ENCODE measurements at regions not wholly inside any gene's neighbourhood (a gene's known extent, or its start where the extent isn't known, plus 50 kb on each side); places are given as distances from the start of the nearest gene placed in this dataset.

GRCh38 chr10:10609379-10609955 lies 408.2 kb upstream of the CELF2 start:
- intact Hi-C loops (cut with DNase I) = no loop called here
- TF ChIP-seq CTCF (IDR thresholded peaks at IDR 0.05) = no peak
- WGBS, 3 donors = 93 to 96% (median 94%) methylated on average over 8 of the region's 8 CpGs

GRCh38 chr10:10610171-10610570 lies 407.5 kb upstream of the CELF2 start:
- Histone ChIP-seq H3K36me3 (no peaks in the 10 kb centered on the region), H3K9me3 (no peaks in the 10 kb centered on the region), H3K4me3 (no peak overlapping the region), H3K27ac (no peak overlapping the region), H3K27me3 (no peaks in the 10 kb centered on the region), H3K4me1 (ENCODE audit: insufficient read depth) (peaks cover 4% of the 10 kb centered on the region)
- TF ChIP-seq POLR2A (IDR thresholded peaks at IDR 0.05) (no peak), EP300 (IDR thresholded peaks at IDR 0.05) (no peak), CTCF (IDR thresholded peaks at IDR 0.05) (no peak)
- intact Hi-C loops (cut with DNase I) = no loop called here
- DNase-seq = no peak
- WGBS, 3 donors = 83 to 91% (median 83%) methylated on average over 1 of the region's 1 CpG

More at GRCh38 chr10:10609379-10609955, 408.2 kb upstream of the CELF2 start:
- H3K4me3 ChIP-seq = no peak overlapping the region
- peaks cover 5% of the 10 kb centered on the region for H3K4me1 ChIP-seq (ENCODE audit: insufficient read depth)
- H3K36me3 ChIP-seq = no peaks in the 10 kb centered on the region
- DNase-seq = no peak
- H3K27ac ChIP-seq = no peak overlapping the region
- H3K9me3 ChIP-seq = no peaks in the 10 kb centered on the region
- no peaks in the 10 kb centered on the region for H3K27me3 ChIP-seq

DNA sequence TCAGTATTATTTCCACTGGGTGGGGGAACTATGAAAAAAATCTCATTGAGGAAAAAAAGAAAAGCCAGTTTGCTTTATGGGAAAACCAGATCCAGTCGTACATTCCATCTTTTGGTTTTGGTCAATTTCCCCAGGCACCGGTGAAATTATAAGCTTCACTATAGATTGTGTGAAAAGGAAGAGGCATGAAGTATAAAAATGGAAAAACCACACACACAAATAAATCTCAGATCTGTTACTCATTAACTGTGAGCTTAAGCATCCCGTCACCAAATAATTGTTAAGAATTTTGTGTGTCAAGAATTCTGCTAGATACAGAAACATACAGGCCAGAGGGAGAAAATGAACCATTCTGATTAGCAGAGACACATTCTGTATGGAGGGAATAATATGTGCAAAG lies 405.5 kb upstream of the CELF2 start:
- Histone ChIP-seq H3K4me1 (ENCODE audit: insufficient read depth) (no peaks in the 10 kb centered on the region), H3K27ac (no peak overlapping the region), H3K36me3 (no peaks in the 10 kb centered on the region), H3K27me3 (no peaks in the 10 kb centered on the region), H3K9me3 (no peaks in the 10 kb centered on the region), H3K4me3 (no peak overlapping the region)
- intact Hi-C loops (cut with DNase I) = no loop called here
- 93 to 97% (median 94%) methylated on average over 3 of the region's 3 CpGs for WGBS, 3 donors
- TF ChIP-seq EP300 (IDR thresholded peaks at IDR 0.05) = no peak
- no peak for TF ChIP-seq CTCF (IDR thresholded peaks at IDR 0.05)
- TF ChIP-seq POLR2A (IDR thresholded peaks at IDR 0.05) = no peak
- no peak for DNase-seq

DNA sequence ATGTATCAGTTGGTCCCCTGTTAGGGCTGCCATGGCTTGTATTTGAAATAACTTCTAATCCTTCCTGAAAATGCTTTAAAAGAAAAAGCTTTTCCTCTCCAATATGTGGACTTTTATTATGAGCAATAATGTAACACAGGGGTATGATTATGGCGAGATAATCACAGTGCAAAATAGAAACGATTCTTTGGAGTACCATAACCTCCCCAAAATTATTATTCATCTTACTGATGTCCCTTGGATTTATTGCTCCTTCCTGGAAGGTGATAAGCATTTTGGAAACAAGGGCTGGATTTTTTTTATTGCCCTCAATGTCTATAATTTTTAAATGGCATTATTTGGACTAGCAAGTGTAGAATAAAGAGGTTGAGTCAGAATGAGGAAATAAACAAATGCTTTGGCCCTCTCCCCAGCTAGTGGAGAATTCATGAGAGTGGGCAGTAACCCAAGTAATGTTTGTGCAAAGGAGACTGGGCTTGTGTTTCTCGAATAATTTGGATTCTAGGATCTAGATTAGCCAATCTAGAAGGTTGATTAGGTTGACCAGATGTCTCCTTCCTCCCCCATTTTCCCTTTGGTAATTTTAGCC lies 403.9 kb upstream of the CELF2 start:
- H3K9me3 ChIP-seq = no peaks in the 10 kb centered on the region
- no peak overlapping the region for H3K27ac ChIP-seq
- H3K27me3 ChIP-seq = no peaks in the 10 kb centered on the region
- no peak for TF ChIP-seq EP300 (IDR thresholded peaks at IDR 0.05)
- no peak for TF ChIP-seq POLR2A (IDR thresholded peaks at IDR 0.05)
- WGBS, 3 donors = 29 to 36% (median 30%) methylated on average over 3 of the region's 3 CpGs
- H3K36me3 ChIP-seq = no peaks in the 10 kb centered on the region
- H3K4me1 ChIP-seq (ENCODE audit: insufficient read depth) = no peaks in the 10 kb centered on the region
- DNase-seq = no peak
- H3K4me3 ChIP-seq = no peak overlapping the region
- intact Hi-C loops (cut with DNase I) = no loop called here

DNA sequence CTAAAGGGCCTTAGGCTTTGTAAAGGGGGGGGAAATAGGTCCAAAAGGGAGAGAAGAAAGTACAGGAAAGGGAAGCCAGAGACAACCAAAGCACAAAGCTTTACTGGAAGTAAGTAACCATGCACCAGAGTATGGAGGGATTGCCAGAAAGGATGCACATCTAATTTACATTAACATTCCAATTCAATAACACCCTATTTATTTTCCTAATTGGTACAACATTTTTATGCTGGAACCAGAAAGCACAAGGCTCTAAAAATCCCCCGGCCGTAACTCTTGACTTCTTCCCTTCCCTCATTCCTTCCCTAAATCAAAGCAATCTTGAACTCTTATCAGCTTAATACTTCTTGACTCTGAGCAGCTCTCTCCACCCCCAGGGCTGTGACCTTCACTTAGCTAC lies 400.0 kb upstream of the CELF2 start:
- DNase-seq = no peak
- no peaks in the 10 kb centered on the region for H3K27me3 ChIP-seq
- H3K4me1 ChIP-seq (ENCODE audit: insufficient read depth) = no peaks in the 10 kb centered on the region
- no peaks in the 10 kb centered on the region for H3K9me3 ChIP-seq
- no peak overlapping the region for H3K4me3 ChIP-seq
- no peak overlapping the region for H3K27ac ChIP-seq
- WGBS, 3 donors = 89 to 94% (median 93%) methylated on average over 2 of the region's 2 CpGs
- intact Hi-C loops (cut with DNase I) = no loop called here
- H3K36me3 ChIP-seq = no peaks in the 10 kb centered on the region
- TF ChIP-seq CTCF (IDR thresholded peaks at IDR 0.05) (no peak), POLR2A (IDR thresholded peaks at IDR 0.05) (no peak), EP300 (IDR thresholded peaks at IDR 0.05) (no peak)
